Fibroblast of villous mesenchyme (primary cell): ENCODE measurements at regions not wholly inside any gene's neighbourhood (a gene's known extent, or its start where the extent isn't known, plus 50 kb on each side); places are given as distances from the start of the nearest gene placed in this dataset.

Experiments used
- DNase-seq: peaks from one replicate; pipeline ENCODE4 v3.0.0-alpha.2; 2010; ENCODE audit warnings: low read depth
- H3K4me3 ChIP-seq: 2 replicates; pipeline ENCODE4 v1.5.1; 2011; ENCODE audit warnings: low read depth, mild to moderate bottlenecking, low read length
- TF ChIP-seq, protein P1 (sequence below): IDR thresholded peaks from 2 replicates; pipeline ENCODE4 v1.5.1; 2012; ENCODE audit warnings: low read depth, mild to moderate bottlenecking, low read length; ENCODE audit not compliant: insufficient read depth

DNA sequence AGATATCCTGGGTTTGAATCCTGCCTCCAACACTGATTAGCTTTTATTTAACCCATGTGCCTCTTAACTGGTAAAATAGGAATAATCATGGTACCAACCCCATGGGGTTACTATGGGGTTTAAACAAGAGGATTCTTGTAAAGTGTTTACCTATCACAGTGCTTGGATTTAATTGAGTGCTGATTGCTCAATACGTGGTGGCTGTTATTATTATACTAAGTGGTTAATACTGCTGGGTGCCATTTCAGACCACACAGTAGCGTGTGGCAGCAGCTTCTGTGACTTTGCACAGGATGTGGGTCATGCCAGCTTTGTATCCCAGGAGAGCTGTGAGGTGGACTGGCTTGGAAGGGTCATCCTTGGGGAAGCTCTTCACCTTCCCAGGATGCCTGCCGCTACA, 177.2 kb downstream of the SEC23IP start:
- DNase-seq: no peak
- H3K4me3 ChIP-seq: no peak overlapping the region
- TF ChIP-seq, protein P1, sequence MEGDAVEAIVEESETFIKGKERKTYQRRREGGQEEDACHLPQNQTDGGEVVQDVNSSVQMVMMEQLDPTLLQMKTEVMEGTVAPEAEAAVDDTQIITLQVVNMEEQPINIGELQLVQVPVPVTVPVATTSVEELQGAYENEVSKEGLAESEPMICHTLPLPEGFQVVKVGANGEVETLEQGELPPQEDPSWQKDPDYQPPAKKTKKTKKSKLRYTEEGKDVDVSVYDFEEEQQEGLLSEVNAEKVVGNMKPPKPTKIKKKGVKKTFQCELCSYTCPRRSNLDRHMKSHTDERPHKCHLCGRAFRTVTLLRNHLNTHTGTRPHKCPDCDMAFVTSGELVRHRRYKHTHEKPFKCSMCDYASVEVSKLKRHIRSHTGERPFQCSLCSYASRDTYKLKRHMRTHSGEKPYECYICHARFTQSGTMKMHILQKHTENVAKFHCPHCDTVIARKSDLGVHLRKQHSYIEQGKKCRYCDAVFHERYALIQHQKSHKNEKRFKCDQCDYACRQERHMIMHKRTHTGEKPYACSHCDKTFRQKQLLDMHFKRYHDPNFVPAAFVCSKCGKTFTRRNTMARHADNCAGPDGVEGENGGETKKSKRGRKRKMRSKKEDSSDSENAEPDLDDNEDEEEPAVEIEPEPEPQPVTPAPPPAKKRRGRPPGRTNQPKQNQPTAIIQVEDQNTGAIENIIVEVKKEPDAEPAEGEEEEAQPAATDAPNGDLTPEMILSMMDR: no peak

DNA sequence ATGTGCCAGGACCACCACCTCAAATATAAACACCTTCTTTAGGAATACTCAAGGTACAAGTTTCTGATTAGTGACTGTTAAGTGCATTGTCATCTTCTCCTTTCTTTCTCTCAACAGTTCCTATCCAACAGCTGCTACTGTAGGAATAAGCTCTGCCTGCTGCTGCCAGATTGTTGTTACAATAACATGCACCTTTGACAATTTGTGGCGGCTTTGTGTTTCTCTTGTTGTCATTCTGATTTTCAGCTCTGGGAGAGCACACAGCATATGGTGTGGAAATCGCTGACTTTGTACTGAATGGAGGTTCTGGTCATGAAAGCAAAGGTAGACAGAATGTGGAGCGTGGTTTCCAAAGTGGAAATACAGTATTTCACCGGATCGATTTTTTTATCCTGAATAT, 182.8 kb downstream of the SEC23IP start:
- H3K4me3 ChIP-seq: no peak overlapping the region
- TF ChIP-seq, protein P1: no peak
- DNase-seq: no peak

DNA sequence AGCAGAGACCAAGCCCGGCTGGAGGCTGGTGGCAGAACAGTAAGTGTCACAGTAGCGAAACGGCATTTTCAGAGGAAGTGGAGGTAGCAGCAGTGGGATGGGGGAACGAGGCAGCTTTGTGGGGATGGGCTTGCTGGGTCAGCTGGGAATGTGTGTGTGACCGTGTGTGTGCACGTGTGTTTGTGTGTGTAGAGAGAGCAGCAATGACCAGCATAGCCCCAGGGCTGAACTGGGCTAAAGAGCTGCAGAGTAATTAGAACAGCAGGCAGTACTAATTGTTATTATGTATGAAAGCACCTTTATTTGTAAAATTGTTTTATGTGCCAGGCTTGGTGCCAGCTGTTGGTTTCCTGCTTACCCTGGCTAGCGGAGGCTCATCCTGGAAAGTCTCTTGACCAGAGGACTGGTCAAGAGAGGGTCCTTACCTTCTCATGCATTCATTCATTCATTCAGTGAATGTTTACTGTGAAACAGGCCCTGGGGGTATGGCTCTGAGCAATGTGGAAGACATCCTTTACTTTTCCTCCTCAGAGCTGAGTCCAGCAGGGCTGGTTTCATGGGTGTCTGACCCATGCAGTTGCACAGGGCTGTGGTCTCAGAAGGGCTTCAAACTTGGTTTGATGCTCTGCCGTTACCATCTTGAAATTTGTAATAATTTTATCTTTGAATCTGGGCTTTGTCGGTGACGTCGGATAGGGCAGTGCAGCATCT, 184.6 kb downstream of the SEC23IP start:
- DNase-seq: no peak
- TF ChIP-seq, protein P1: no peak
- no peak overlapping the region for H3K4me3 ChIP-seq

DNA sequence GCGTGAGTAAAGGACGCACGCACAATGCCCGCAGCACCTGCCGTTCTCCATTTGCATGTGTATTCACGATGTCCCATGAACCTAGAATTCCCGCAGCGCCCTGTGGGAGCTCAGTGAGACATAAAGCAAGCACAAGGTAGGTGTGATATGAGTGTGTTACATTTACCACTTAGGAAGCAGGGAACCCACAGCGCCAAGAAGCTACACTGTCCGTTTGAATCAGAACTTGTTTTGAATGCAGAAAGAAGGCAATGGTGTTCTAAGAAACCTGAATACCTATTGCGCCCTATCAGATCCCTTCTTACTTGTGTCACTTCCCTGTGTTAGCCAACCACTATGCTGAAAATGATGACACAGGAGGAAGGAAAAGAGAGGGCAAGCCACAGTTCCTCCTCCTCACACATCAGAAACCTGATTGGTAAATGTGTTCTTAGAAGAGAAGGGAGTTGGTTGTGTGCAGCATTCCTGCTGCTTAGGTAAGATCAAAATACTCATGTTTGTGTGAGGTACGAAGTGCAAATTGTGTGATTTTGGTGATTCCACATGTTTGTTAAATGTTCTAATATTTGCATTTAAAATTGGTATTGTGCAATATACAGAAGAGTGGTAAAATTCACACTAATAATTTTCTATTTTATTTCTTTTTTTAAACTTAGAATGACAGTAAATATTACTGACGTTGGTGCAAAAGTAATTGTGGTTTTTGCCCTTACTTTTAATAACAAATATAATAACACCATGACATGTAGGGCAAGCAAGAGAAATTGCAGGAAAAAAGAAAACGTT, 185.4 kb downstream of the SEC23IP start:
- no peak for DNase-seq
- TF ChIP-seq, protein P1: no peak
- H3K4me3 ChIP-seq: no peak overlapping the region

DNA sequence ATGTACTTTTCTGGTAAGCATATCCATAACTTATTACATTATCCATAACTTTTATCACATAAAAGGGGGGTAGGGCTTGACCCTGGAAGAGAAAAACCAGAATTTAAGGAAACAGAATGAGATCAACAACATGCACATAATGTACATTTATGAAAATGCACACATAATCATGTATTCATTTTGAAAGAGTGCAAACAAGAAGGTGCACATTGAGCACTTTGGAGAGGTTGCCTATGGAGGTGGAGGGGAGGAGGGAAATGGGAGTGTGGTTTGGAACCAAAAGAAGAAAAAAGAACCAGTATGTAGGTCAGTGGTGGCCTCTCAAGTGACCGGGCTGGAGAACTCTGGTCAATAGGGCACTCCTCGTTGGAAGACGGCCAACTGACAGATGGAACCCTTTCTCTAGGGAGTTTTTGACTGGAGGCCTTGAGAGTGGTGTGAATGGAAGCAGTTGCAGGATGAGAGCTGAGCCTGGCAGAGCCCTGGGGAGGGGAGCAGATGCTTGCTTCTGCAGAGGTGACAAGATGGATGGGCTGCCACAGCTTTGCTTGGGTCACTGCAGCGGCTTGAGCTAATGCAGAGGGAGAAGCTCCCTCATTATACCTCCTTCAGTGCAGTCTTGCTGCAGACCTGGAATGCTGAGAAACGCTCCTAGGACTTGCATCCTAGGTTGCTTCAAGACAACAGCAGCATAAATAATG, 192.7 kb downstream of the SEC23IP start:
- TF ChIP-seq, protein P1: no peak
- DNase-seq: no peak
- H3K4me3 ChIP-seq: no peak overlapping the region

DNA sequence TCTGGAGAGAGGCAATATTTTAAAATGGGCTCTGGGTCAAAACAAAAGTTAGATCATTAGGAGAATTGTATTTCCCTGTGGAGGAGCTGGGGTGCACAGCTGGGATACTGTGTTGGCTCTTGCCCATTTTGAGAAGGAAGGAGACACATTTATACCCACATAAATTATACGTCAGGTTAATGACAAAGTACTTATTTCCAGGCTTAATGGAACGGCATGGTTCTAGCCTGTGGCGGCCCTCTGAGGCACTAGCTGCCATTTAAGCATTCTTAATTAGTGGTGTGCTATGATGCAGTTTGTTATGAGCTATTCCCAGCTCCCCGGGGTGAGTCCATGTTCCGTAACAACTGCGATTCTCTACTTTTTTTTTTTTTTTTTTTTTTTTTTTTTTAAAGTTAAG, 193.5 kb downstream of the SEC23IP start:
- H3K4me3 ChIP-seq: no peak overlapping the region
- TF ChIP-seq, protein P1: no peak
- no peak for DNase-seq
